ENCODE measurements at regions not wholly inside any gene's neighbourhood (a gene's known extent, or its start where the extent isn't known, plus 50 kb on each side); places are given as distances from the start of the nearest gene placed in this dataset.

GRCh38 chr14:25350802-25351201 lies 300.9 kb upstream of the STXBP6 start:
- Histone ChIP-seq H3K36me3 (ENCODE audit: control insufficient read depth, low read length) (no peaks in the 10 kb centered on the region), H3K27ac (ENCODE audit: low read depth, low read length) (no peak overlapping the region), H3K4me2 (ENCODE audit: low read length) (no peak overlapping the region), H3K9me2 (replicated peaks; ENCODE audit: control insufficient read depth, low read length) (no peaks in the 10 kb centered on the region), H4K20me1 (ENCODE audit: control insufficient read depth, insufficient read depth, low read depth, low read length) (no peaks in the 10 kb centered on the region), H3K79me2 (ENCODE audit: control insufficient read depth, low read length) (no peaks in the 10 kb centered on the region), H3F3A (ENCODE audit: control insufficient read depth, insufficient read depth) (no peaks in the 10 kb centered on the region), H3K9me3 (ENCODE audit: control insufficient read depth, insufficient read depth, low read length) (no peaks in the 10 kb centered on the region), H3K4me1 (ENCODE audit: control insufficient read depth, low read length) (no peaks in the 10 kb centered on the region), H3K27me3 (ENCODE audit: control insufficient read depth, low read length) (no peaks in the 10 kb centered on the region), H3K4me3 (ENCODE audit: low read length) (no peak overlapping the region)
- TF ChIP-seq EZH2phosphoT487 (IDR thresholded peaks at IDR 0.05; ENCODE audit: borderline replicate concordance, low read length) (no peak), CTCF (IDR thresholded peaks at IDR 0.05; ENCODE audit: low read depth, low read length, poor library complexity, severe bottlenecking) (no peak)

DNA sequence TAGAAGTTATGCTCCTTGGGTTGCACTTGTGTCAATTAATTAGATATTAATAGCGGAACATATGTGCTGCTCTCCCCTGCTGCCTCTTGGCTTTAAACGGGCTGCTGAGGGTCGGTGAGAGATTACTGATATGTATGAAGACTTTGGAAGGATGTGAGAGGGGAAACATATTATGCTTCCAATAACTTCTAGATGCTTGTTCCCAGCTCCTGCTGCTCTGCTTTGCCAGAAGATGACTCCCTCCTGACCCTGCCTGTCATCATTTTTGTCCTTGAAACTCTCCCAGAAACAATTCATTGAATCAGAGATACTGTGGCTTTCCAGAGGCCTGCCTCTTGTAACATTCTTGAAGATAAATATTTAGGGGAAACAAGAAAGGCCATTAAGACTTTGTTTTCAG lies 300.1 kb upstream of the STXBP6 start:
- no peak for TF ChIP-seq EZH2phosphoT487 (IDR thresholded peaks at IDR 0.05; ENCODE audit: borderline replicate concordance, low read length)
- TF ChIP-seq CTCF (IDR thresholded peaks at IDR 0.05; ENCODE audit: low read depth, low read length, poor library complexity, severe bottlenecking), result no peak
- no peak overlapping the region for H3K4me3 ChIP-seq (ENCODE audit: low read length)
- H3K27ac ChIP-seq (ENCODE audit: low read depth, low read length), result no peak overlapping the region
- H3K9me3 ChIP-seq (ENCODE audit: control insufficient read depth, insufficient read depth, low read length), result no peaks in the 10 kb centered on the region
- no peaks in the 10 kb centered on the region for H4K20me1 ChIP-seq (ENCODE audit: control insufficient read depth, insufficient read depth, low read depth, low read length)
- no peaks in the 10 kb centered on the region for H3K4me1 ChIP-seq (ENCODE audit: control insufficient read depth, low read length)
- H3F3A ChIP-seq (ENCODE audit: control insufficient read depth, insufficient read depth), result no peaks in the 10 kb centered on the region
- no peaks in the 10 kb centered on the region for H3K27me3 ChIP-seq (ENCODE audit: control insufficient read depth, low read length)
- H3K36me3 ChIP-seq (ENCODE audit: control insufficient read depth, low read length), result no peaks in the 10 kb centered on the region
- no peak overlapping the region for H3K4me2 ChIP-seq (ENCODE audit: low read length)
- H3K9me2 ChIP-seq (replicated peaks; ENCODE audit: control insufficient read depth, low read length), result no peaks in the 10 kb centered on the region
- no peaks in the 10 kb centered on the region for H3K79me2 ChIP-seq (ENCODE audit: control insufficient read depth, low read length)

- Histone ChIP-seq H3K27me3 (ENCODE audit: control insufficient read depth, low read length) (no peaks in the 10 kb centered on the region), H3K9me2 (replicated peaks; ENCODE audit: control insufficient read depth, low read length) (no peaks in the 10 kb centered on the region), H3K4me2 (ENCODE audit: low read length) (no peak overlapping the region), H3K4me3 (ENCODE audit: low read length) (no peak overlapping the region), H3K79me2 (ENCODE audit: control insufficient read depth, low read length) (no peaks in the 10 kb centered on the region), H3K27ac (ENCODE audit: low read depth, low read length) (no peak overlapping the region), H3K4me1 (ENCODE audit: control insufficient read depth, low read length) (no peaks in the 10 kb centered on the region), H4K20me1 (ENCODE audit: control insufficient read depth, insufficient read depth, low read depth, low read length) (no peaks in the 10 kb centered on the region), H3K9me3 (ENCODE audit: control insufficient read depth, insufficient read depth, low read length) (no peaks in the 10 kb centered on the region), H3K36me3 (ENCODE audit: control insufficient read depth, low read length) (no peaks in the 10 kb centered on the region), H3F3A (ENCODE audit: control insufficient read depth, insufficient read depth) (no peaks in the 10 kb centered on the region)
- TF ChIP-seq CTCF (IDR thresholded peaks at IDR 0.05; ENCODE audit: low read depth, low read length, poor library complexity, severe bottlenecking) (no peak), EZH2phosphoT487 (IDR thresholded peaks at IDR 0.05; ENCODE audit: borderline replicate concordance, low read length) (no peak)
Measured at GRCh38 chr14:25349269-25349668, 299.3 kb upstream of the STXBP6 start.

DNA sequence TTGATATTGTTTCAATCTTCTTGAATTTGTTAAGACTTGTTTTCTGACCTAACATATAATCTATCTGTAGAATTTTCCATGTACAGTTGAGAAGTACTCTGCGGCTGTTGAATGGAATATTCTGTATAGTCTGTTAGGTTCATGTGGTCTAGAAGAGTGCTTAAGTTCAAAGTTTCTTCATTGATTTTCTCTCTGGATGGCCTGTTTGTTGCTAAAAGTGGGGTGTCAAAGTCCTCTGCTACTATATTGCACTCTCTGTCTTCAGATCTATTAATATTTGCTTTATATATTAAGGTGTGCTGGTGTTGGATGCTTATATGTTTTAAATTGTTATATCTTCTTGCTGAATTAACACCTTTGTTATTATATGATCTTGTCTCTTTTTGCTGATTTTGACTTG lies 290.9 kb upstream of the STXBP6 start:
- Histone ChIP-seq H3K79me2 (ENCODE audit: control insufficient read depth, low read length) (no peaks in the 10 kb centered on the region), H3K36me3 (ENCODE audit: control insufficient read depth, low read length) (no peaks in the 10 kb centered on the region), H3K4me1 (ENCODE audit: control insufficient read depth, low read length) (no peaks in the 10 kb centered on the region), H4K20me1 (ENCODE audit: control insufficient read depth, insufficient read depth, low read depth, low read length) (no peaks in the 10 kb centered on the region), H3F3A (ENCODE audit: control insufficient read depth, insufficient read depth) (no peaks in the 10 kb centered on the region), H3K27me3 (ENCODE audit: control insufficient read depth, low read length) (no peaks in the 10 kb centered on the region), H3K27ac (ENCODE audit: low read depth, low read length) (no peak overlapping the region), H3K9me3 (ENCODE audit: control insufficient read depth, insufficient read depth, low read length) (no peaks in the 10 kb centered on the region), H3K4me2 (ENCODE audit: low read length) (no peak overlapping the region), H3K4me3 (ENCODE audit: low read length) (no peak overlapping the region), H3K9me2 (replicated peaks; ENCODE audit: control insufficient read depth, low read length) (no peaks in the 10 kb centered on the region)
- TF ChIP-seq EZH2phosphoT487 (IDR thresholded peaks at IDR 0.05; ENCODE audit: borderline replicate concordance, low read length) (no peak), CTCF (IDR thresholded peaks at IDR 0.05; ENCODE audit: low read depth, low read length, poor library complexity, severe bottlenecking) (no peak)
